ENCODE measurements at regions not wholly inside any gene's neighbourhood (a gene's known extent, or its start where the extent isn't known, plus 50 kb on each side); places are given as distances from the start of the nearest gene placed in this dataset.

- no peak overlapping the region for H3K4me3 ChIP-seq (ENCODE audit: low read depth, low read length)
- no peak overlapping the region for H3K9ac ChIP-seq (ENCODE audit: low read depth, low read length)
These were observed 103.8 kb upstream of the ARMC2 start for GRCh38 chr6:108744244-108744972.

GRCh38 chr6:108744996-108745395, 103.2 kb upstream of the ARMC2 start:
- Histone ChIP-seq H3K27me3 (ENCODE audit: control insufficient read depth, insufficient read depth, low read length) (no peaks in the 10 kb centered on the region), H3K27ac (ENCODE audit: low read depth, low read length) (no peak overlapping the region), H3K9me3 (ENCODE audit: control insufficient read depth, insufficient read depth, low read length) (no peaks in the 10 kb centered on the region), H3K4me3 (ENCODE audit: low read depth, low read length) (no peak overlapping the region), H3K9ac (ENCODE audit: low read depth, low read length) (no peak overlapping the region), H3K36me3 (ENCODE audit: control insufficient read depth, insufficient read depth, low read length) (no peaks in the 10 kb centered on the region), H3K4me1 (ENCODE audit: control insufficient read depth, insufficient read depth, low read length) (peaks cover 2% of the 10 kb centered on the region; the same call in 1 of the 2 replicates)

More at GRCh38 chr6:108744244-108744972, 103.8 kb upstream of the ARMC2 start:
- Histone ChIP-seq H3K4me1 (ENCODE audit: control insufficient read depth, insufficient read depth, low read length) (peaks cover 2% of the 10 kb centered on the region; the same call in 1 of the 2 replicates), H3K9me3 (ENCODE audit: control insufficient read depth, insufficient read depth, low read length) (no peaks in the 10 kb centered on the region), H3K27me3 (ENCODE audit: control insufficient read depth, insufficient read depth, low read length) (no peaks in the 10 kb centered on the region), H3K36me3 (ENCODE audit: control insufficient read depth, insufficient read depth, low read length) (no peaks in the 10 kb centered on the region), H3K27ac (ENCODE audit: low read depth, low read length) (no peak overlapping the region)

- H3K4me3 ChIP-seq (ENCODE audit: low read depth, low read length): no peak overlapping the region
- H3K27me3 ChIP-seq (ENCODE audit: control insufficient read depth, insufficient read depth, low read length): no peaks in the 10 kb centered on the region
- H3K9ac ChIP-seq (ENCODE audit: low read depth, low read length): no peak overlapping the region
- no peaks in the 10 kb centered on the region for H3K36me3 ChIP-seq (ENCODE audit: control insufficient read depth, insufficient read depth, low read length)
- H3K9me3 ChIP-seq (ENCODE audit: control insufficient read depth, insufficient read depth, low read length): no peaks in the 10 kb centered on the region
- no peak overlapping the region for H3K27ac ChIP-seq (ENCODE audit: low read depth, low read length)
- peaks cover 2% of the 10 kb centered on the region; the same call in 1 of the 2 replicates for H3K4me1 ChIP-seq (ENCODE audit: control insufficient read depth, insufficient read depth, low read length)
These were observed 102.4 kb upstream of the ARMC2 start for GRCh38 chr6:108745664-108746336.

GRCh38 chr6:108746366-108746765, 101.9 kb upstream of the ARMC2 start:
- H3K27ac ChIP-seq (ENCODE audit: low read depth, low read length): no peak overlapping the region
- H3K4me1 ChIP-seq (ENCODE audit: control insufficient read depth, insufficient read depth, low read length): peaks cover 2% of the 10 kb centered on the region; the same call in 1 of the 2 replicates
- H3K36me3 ChIP-seq (ENCODE audit: control insufficient read depth, insufficient read depth, low read length): no peaks in the 10 kb centered on the region
- H3K9me3 ChIP-seq (ENCODE audit: control insufficient read depth, insufficient read depth, low read length): no peaks in the 10 kb centered on the region
- H3K4me3 ChIP-seq (ENCODE audit: low read depth, low read length): no peak overlapping the region
- H3K9ac ChIP-seq (ENCODE audit: low read depth, low read length): no peak overlapping the region
- no peaks in the 10 kb centered on the region for H3K27me3 ChIP-seq (ENCODE audit: control insufficient read depth, insufficient read depth, low read length)

- Histone ChIP-seq H3K4me1 (ENCODE audit: control insufficient read depth, insufficient read depth, low read length) (peaks cover 2% of the 10 kb centered on the region; the same call in 1 of the 2 replicates), H3K27me3 (ENCODE audit: control insufficient read depth, insufficient read depth, low read length) (no peaks in the 10 kb centered on the region), H3K36me3 (ENCODE audit: control insufficient read depth, insufficient read depth, low read length) (no peaks in the 10 kb centered on the region), H3K4me3 (ENCODE audit: low read depth, low read length) (no peak overlapping the region), H3K27ac (ENCODE audit: low read depth, low read length) (no peak overlapping the region), H3K9ac (ENCODE audit: low read depth, low read length) (no peak overlapping the region), H3K9me3 (ENCODE audit: control insufficient read depth, insufficient read depth, low read length) (no peaks in the 10 kb centered on the region)
These were observed 101.2 kb upstream of the ARMC2 start for GRCh38 chr6:108746836-108747575.

- no peaks in the 10 kb centered on the region for H3K9me3 ChIP-seq (ENCODE audit: control insufficient read depth, insufficient read depth, low read length)
- no peaks in the 10 kb centered on the region for H3K36me3 ChIP-seq (ENCODE audit: control insufficient read depth, insufficient read depth, low read length)
- H3K9ac ChIP-seq (ENCODE audit: low read depth, low read length): no peak overlapping the region
- H3K4me1 ChIP-seq (ENCODE audit: control insufficient read depth, insufficient read depth, low read length): peaks cover 2% of the 10 kb centered on the region; the same call in 1 of the 2 replicates
- no peak overlapping the region for H3K4me3 ChIP-seq (ENCODE audit: low read depth, low read length)
- no peak overlapping the region for H3K27ac ChIP-seq (ENCODE audit: low read depth, low read length)
- H3K27me3 ChIP-seq (ENCODE audit: control insufficient read depth, insufficient read depth, low read length): no peaks in the 10 kb centered on the region
These were observed 100.2 kb upstream of the ARMC2 start for GRCh38 chr6:108748055-108748454.

GRCh38 chr6:108748959-108749358, 99.3 kb upstream of the ARMC2 start:
- Histone ChIP-seq H3K27ac (ENCODE audit: low read depth, low read length) (no peak overlapping the region), H3K4me1 (ENCODE audit: control insufficient read depth, insufficient read depth, low read length) (peaks cover 7% of the 10 kb centered on the region; the same call in 1 of the 2 replicates), H3K9ac (ENCODE audit: low read depth, low read length) (no peak overlapping the region), H3K9me3 (ENCODE audit: control insufficient read depth, insufficient read depth, low read length) (no peaks in the 10 kb centered on the region), H3K4me3 (ENCODE audit: low read depth, low read length) (no peak overlapping the region), H3K27me3 (ENCODE audit: control insufficient read depth, insufficient read depth, low read length) (no peaks in the 10 kb centered on the region), H3K36me3 (ENCODE audit: control insufficient read depth, insufficient read depth, low read length) (no peaks in the 10 kb centered on the region)

- no peak overlapping the region for H3K27ac ChIP-seq (ENCODE audit: low read depth, low read length)
- no peaks in the 10 kb centered on the region for H3K27me3 ChIP-seq (ENCODE audit: control insufficient read depth, insufficient read depth, low read length)
- H3K4me3 ChIP-seq (ENCODE audit: low read depth, low read length): no peak overlapping the region
- H3K4me1 ChIP-seq (ENCODE audit: control insufficient read depth, insufficient read depth, low read length): peaks cover 5% of the 10 kb centered on the region; the same call in 1 of the 2 replicates
- H3K9me3 ChIP-seq (ENCODE audit: control insufficient read depth, insufficient read depth, low read length): no peaks in the 10 kb centered on the region
- no peak overlapping the region for H3K9ac ChIP-seq (ENCODE audit: low read depth, low read length)
- no peaks in the 10 kb centered on the region for H3K36me3 ChIP-seq (ENCODE audit: control insufficient read depth, insufficient read depth, low read length)
These were observed 97.4 kb upstream of the ARMC2 start for GRCh38 chr6:108750801-108751200.

GRCh38 chr6:108751282-108751681, 96.9 kb upstream of the ARMC2 start:
- H3K9ac ChIP-seq (ENCODE audit: low read depth, low read length): no peak overlapping the region
- H3K27me3 ChIP-seq (ENCODE audit: control insufficient read depth, insufficient read depth, low read length): no peaks in the 10 kb centered on the region
- no peak overlapping the region for H3K27ac ChIP-seq (ENCODE audit: low read depth, low read length)
- no peak overlapping the region for H3K4me3 ChIP-seq (ENCODE audit: low read depth, low read length)
- peaks cover 5% of the 10 kb centered on the region; the same call in 1 of the 2 replicates for H3K4me1 ChIP-seq (ENCODE audit: control insufficient read depth, insufficient read depth, low read length)
- H3K9me3 ChIP-seq (ENCODE audit: control insufficient read depth, insufficient read depth, low read length): no peaks in the 10 kb centered on the region
- H3K36me3 ChIP-seq (ENCODE audit: control insufficient read depth, insufficient read depth, low read length): no peaks in the 10 kb centered on the region

GRCh38 chr6:108751851-108752732, 96.1 kb upstream of the ARMC2 start:
- no peak overlapping the region for H3K9ac ChIP-seq (ENCODE audit: low read depth, low read length)
- no peak overlapping the region for H3K4me3 ChIP-seq (ENCODE audit: low read depth, low read length)
- H3K36me3 ChIP-seq (ENCODE audit: control insufficient read depth, insufficient read depth, low read length): no peaks in the 10 kb centered on the region
- no peaks in the 10 kb centered on the region for H3K9me3 ChIP-seq (ENCODE audit: control insufficient read depth, insufficient read depth, low read length)
- H3K27me3 ChIP-seq (ENCODE audit: control insufficient read depth, insufficient read depth, low read length): no peaks in the 10 kb centered on the region
- H3K4me1 ChIP-seq (ENCODE audit: control insufficient read depth, insufficient read depth, low read length): peaks cover 5% of the 10 kb centered on the region; the same call in 1 of the 2 replicates
- no peak overlapping the region for H3K27ac ChIP-seq (ENCODE audit: low read depth, low read length)
